ENCODE measurements at regions not wholly inside any gene's neighbourhood (a gene's known extent, or its start where the extent isn't known, plus 50 kb on each side); places are given as distances from the start of the nearest gene placed in this dataset.

- no peak overlapping the region for H3K27ac Mint-ChIP-seq
- no peak overlapping the region for H3K4me3 Mint-ChIP-seq
- H3K9me3 Mint-ChIP-seq, result no peaks in the 10 kb centered on the region
- no peaks in the 10 kb centered on the region for H3K4me1 Mint-ChIP-seq
- H3K27me3 Mint-ChIP-seq, result no peaks in the 10 kb centered on the region
- CTCF ChIA-PET, result no interaction called here
- H3K36me3 Mint-ChIP-seq, result no peaks in the 10 kb centered on the region
- DNase-seq, result no peak
Observed at GRCh38 chr2:225156853-225157451, 114.7 kb upstream of the DOCK10 start.

- Mint-ChIP-seq H3K27me3 (no peaks in the 10 kb centered on the region), H3K4me1 (no peaks in the 10 kb centered on the region)
- CTCF ChIA-PET, result no interaction called here
Observed at GRCh38 chr2:225140723-225141122, 98.5 kb upstream of the DOCK10 start.

GRCh38 chr2:225137971-225138370 lies 95.7 kb upstream of the DOCK10 start:
- Mint-ChIP-seq H3K9me3 (no peaks in the 10 kb centered on the region), H3K4me3 (no peak overlapping the region), H3K36me3 (no peaks in the 10 kb centered on the region), H3K4me1 (no peaks in the 10 kb centered on the region), H3K27me3 (no peaks in the 10 kb centered on the region), H3K27ac (no peak overlapping the region)
- DNase-seq, result no peak
- CTCF ChIA-PET, result no interaction called here

More at GRCh38 chr2:225140723-225141122, 98.5 kb upstream of the DOCK10 start:
- Mint-ChIP-seq H3K27ac (no peak overlapping the region), H3K36me3 (no peaks in the 10 kb centered on the region), H3K4me3 (no peak overlapping the region), H3K9me3 (no peaks in the 10 kb centered on the region)
- no peak for DNase-seq

- Mint-ChIP-seq H3K4me3 (no peak overlapping the region), H3K27me3 (peaks cover 2% of the 10 kb centered on the region), H3K27ac (no peak overlapping the region), H3K4me1 (no peaks in the 10 kb centered on the region), H3K9me3 (no peaks in the 10 kb centered on the region), H3K36me3 (no peaks in the 10 kb centered on the region)
- CTCF ChIA-PET, result no interaction called here
- no peak for DNase-seq
Observed at GRCh38 chr2:225136552-225136951, 94.3 kb upstream of the DOCK10 start.

- Mint-ChIP-seq H3K27me3 (peaks cover 5% of the 10 kb centered on the region), H3K36me3 (no peaks in the 10 kb centered on the region), H3K27ac (no peak overlapping the region), H3K4me3 (no peak overlapping the region), H3K9me3 (no peaks in the 10 kb centered on the region), H3K4me1 (no peaks in the 10 kb centered on the region)
- DNase-seq, result no peak
- CTCF ChIA-PET, result no interaction called here
Observed at GRCh38 chr2:225131898-225132297, 89.6 kb upstream of the DOCK10 start.

GRCh38 chr2:225130093-225130492 lies 87.8 kb upstream of the DOCK10 start:
- Mint-ChIP-seq H3K4me3 (no peak overlapping the region), H3K4me1 (no peaks in the 10 kb centered on the region), H3K36me3 (no peaks in the 10 kb centered on the region), H3K27me3 (peaks cover 5% of the 10 kb centered on the region), H3K9me3 (no peaks in the 10 kb centered on the region), H3K27ac (no peak overlapping the region)
- CTCF ChIA-PET, result no interaction called here
- DNase-seq, result no peak

- CTCF ChIA-PET, result interaction anchor here (0.9 to 1.0 kb wide), 2 partner anchors 72 to 536 kb away, joined by 3 to 4 read pairs; no protein-coding TSS in a partner anchor
- Mint-ChIP-seq H3K27ac (no peak overlapping the region), H3K4me1 (peaks cover 2% of the 10 kb centered on the region), H3K9me3 (no peaks in the 10 kb centered on the region), H3K27me3 (no peaks in the 10 kb centered on the region), H3K4me3 (no peak overlapping the region), H3K36me3 (no peaks in the 10 kb centered on the region)
- no peak for DNase-seq
Observed at GRCh38 chr2:225124311-225125017, 82.2 kb upstream of the DOCK10 start.

GRCh38 chr2:225122583-225123486 lies 80.6 kb upstream of the DOCK10 start:
- Mint-ChIP-seq H3K4me3 (no peak overlapping the region), H3K27me3 (no peaks in the 10 kb centered on the region), H3K27ac (no peak overlapping the region), H3K4me1 (peaks cover 2% of the 10 kb centered on the region), H3K36me3 (no peaks in the 10 kb centered on the region), H3K9me3 (no peaks in the 10 kb centered on the region)
- CTCF ChIA-PET, result interaction anchor here (0.7 to 1.6 kb wide), 9 partner anchors 26 to 687 kb away, joined by 3 to 5 read pairs (median 3); no protein-coding TSS in a partner anchor
- peak; percentile 41 for DNase-seq

GRCh38 chr2:225122007-225122406 lies 79.7 kb upstream of the DOCK10 start:
- H3K4me3 Mint-ChIP-seq, result no peak overlapping the region
- no peaks in the 10 kb centered on the region for H3K27me3 Mint-ChIP-seq
- CTCF ChIA-PET, result interaction anchor here (0.8 to 1.6 kb wide), 6 partner anchors 25 to 539 kb away, joined by 3 to 4 read pairs (median 3); no protein-coding TSS in a partner anchor
- H3K36me3 Mint-ChIP-seq, result no peaks in the 10 kb centered on the region
- H3K4me1 Mint-ChIP-seq, result peaks cover 7% of the 10 kb centered on the region
- no peak for DNase-seq
- H3K27ac Mint-ChIP-seq, result no peak overlapping the region
- no peaks in the 10 kb centered on the region for H3K9me3 Mint-ChIP-seq

GRCh38 chr2:225120186-225120585 lies 77.9 kb upstream of the DOCK10 start:
- Mint-ChIP-seq H3K27ac (no peak overlapping the region), H3K9me3 (no peaks in the 10 kb centered on the region), H3K4me1 (peaks cover 15% of the 10 kb centered on the region), H3K36me3 (peaks cover 2% of the 10 kb centered on the region), H3K27me3 (no peaks in the 10 kb centered on the region), H3K4me3 (no peak overlapping the region)
- no peak for DNase-seq
- CTCF ChIA-PET, result no interaction called here

- Mint-ChIP-seq H3K4me3 (no peak overlapping the region), H3K27ac (peak overlapping the region; percentile 49), H3K27me3 (no peaks in the 10 kb centered on the region), H3K36me3 (peaks cover 2% of the 10 kb centered on the region), H3K9me3 (no peaks in the 10 kb centered on the region), H3K4me1 (peaks cover 15% of the 10 kb centered on the region)
- CTCF ChIA-PET, result no interaction called here
- DNase-seq, result no peak
Observed at GRCh38 chr2:225117051-225117716, 74.9 kb upstream of the DOCK10 start.

GRCh38 chr2:225114786-225115323 lies 72.6 kb upstream of the DOCK10 start:
- Mint-ChIP-seq H3K9me3 (no peaks in the 10 kb centered on the region), H3K27ac (no peak overlapping the region), H3K4me1 (peaks cover 13% of the 10 kb centered on the region), H3K4me3 (no peak overlapping the region), H3K36me3 (peaks cover 2% of the 10 kb centered on the region), H3K27me3 (no peaks in the 10 kb centered on the region)
- DNase-seq, result no peak
- CTCF ChIA-PET, result interaction anchor here (1.4 kb wide), 1 partner anchor 11 kb away, joined by 3 read pairs; no protein-coding TSS in a partner anchor

- Mint-ChIP-seq H3K27me3 (no peaks in the 10 kb centered on the region), H3K4me3 (no peak overlapping the region), H3K27ac (no peak overlapping the region), H3K9me3 (no peaks in the 10 kb centered on the region), H3K36me3 (peaks cover 2% of the 10 kb centered on the region), H3K4me1 (peaks cover 13% of the 10 kb centered on the region)
- CTCF ChIA-PET, result interaction anchor here (1.4 kb wide), 1 partner anchor 9 kb away, joined by 3 read pairs; no protein-coding TSS in a partner anchor
- DNase-seq, result no peak
Observed at GRCh38 chr2:225113371-225114015, 71.2 kb upstream of the DOCK10 start.

Measured in activated naive CD4-positive, alpha-beta T cell treated with anti-CD3 and anti-CD28 coated beads, Interleukin-2, amount 10 ng/mL, durations not matched to agents 7 days and 5 days (primary cell).